Left renal pelvis (tissue), 4 donors: ENCODE measurements at regions not wholly inside any gene's neighbourhood (a gene's known extent, or its start where the extent isn't known, plus 50 kb on each side); places are given as distances from the start of the nearest gene placed in this dataset.
"Not testable (repeated sequence)": the region's sequence is repeated elsewhere in the genome, so short reads cannot be mapped to it uniquely, and the experiment has no call there.

Source experiments
- DNase-seq, 4 donors: peaks; one replicate each; pipeline ENCODE4 v3.0.0-alpha.2; 2013; ENCODE audit warnings: low read depth in 4 of 4, low spot score in 3 of 4

DNA sequence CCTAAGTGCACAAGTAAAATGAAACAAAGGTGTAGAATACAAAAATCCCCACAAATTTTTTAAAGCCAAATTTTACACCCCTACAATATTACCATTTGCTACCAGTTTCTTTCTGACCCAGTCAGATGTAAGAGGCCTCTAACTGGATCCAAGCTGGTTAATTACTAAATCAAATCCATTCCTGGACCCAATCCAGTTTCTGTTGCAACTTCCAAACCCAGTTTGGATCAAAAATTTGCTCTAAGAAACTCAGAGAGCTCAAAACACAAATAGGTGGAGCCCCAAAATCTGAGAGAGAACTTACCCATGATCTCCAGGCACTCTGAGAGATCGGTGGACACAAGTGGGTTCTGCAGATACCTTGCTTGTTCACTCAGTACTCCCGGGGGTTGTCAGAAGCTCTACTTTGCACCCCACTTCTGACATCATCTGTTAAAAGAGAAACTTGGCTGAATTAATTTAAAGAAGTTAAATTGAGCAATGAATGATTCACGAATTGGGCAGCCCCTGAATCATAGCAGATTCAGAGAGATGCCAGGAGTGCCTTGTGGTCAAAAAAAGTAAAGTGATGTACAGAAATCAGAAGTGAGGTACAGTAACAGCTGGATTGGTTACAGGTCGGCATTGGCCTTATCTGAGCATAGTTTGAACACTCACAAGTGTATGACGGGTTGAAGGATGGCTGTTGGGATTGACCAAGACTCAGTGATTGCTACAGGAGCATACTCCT lies 448.0 kb downstream of the KCNT2 start:
- DNase-seq, result no peak

- no peak for DNase-seq
Observed at GRCh38 chr1:196155586-196155985, 452.7 kb downstream of the KCNT2 start.

DNA sequence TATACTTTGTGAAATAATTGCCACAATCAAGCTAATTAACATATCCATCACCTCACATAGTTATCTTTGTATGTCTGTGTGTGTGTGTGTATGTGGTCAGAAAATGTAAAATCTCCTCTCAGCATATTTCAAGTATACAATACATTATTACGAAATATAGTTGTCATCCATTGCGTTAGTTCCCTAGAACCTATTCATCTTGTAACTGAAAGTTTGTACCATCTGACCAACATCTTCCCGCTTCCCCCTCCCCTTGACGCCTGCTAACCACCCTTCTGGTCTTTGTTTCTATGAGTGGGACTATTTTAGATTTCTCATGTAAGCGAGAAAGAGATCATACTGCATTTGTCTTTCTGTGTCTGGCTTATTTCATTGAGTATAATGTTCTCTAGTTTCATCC lies 455.3 kb downstream of the KCNT2 start:
- DNase-seq, result no peak

GRCh38 chr1:196152086-196152485 lies 456.2 kb downstream of the KCNT2 start:
- no peak for DNase-seq

DNA sequence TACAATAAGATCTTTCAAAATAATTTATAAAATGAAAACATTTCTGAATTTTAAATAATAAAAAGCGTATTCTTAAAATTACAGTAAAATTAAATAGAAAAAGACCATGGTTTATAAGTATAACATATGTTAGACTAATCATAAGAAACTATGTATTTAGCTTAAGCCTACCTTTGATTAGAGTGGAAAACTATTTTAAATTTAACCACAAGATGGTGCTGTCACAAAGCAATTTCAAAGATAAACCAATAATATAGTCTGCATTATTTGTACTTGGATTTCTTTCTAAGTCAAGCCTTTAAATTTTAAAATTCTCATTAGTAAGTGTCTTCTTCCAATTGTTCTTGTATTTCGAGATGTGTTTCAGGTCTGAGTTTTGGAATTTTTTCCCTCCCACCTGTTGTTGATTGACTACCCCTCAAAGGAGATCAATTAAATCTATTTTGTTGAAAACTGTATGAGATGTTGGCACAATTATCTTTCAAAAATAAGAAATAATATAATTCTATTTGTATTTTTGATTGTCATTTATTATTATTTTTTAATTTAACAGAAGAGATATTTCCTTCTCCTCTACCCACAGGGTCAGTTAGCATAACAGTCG lies 459.8 kb downstream of the KCNT2 start:
- DNase-seq, result peak in 2 of 4 donors; percentile 6 to 10

DNA sequence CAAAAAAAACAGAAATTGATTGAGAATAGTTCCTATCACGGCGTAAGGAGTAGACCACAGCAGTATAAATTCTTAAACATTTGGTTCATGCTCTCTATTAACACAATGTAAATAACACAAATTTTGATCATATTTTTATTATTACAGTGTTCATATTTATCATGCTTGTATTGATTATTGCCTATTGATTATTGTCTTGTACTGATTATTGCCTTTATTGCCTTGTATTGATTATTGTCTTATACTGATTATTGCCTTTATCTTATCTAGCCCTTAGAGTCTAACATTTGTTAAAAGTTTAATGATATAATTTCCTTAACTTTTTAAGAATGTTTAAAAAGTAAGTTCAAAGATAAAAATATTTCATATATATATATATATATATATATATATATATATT lies 460.7 kb downstream of the KCNT2 start:
- DNase-seq, result no peak

DNA sequence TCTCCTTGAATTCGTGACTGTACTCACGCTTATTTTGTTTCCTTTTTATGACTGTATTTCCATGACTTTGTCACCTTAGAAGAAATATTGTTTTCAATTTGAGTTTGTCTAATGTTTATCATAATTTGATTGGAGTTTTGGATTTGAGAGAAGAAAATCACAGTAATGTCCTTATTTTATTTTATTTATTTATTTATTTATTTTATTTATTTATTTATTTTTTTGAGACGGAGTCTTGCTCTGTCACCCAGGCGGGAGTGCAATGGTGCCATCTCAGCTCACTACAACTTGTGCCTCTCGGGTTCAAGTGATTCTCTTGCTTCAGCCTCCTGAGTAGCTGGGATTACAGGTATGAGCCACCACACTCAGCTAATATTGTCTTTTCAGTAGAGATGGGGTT lies 463.1 kb downstream of the KCNT2 start:
- not testable (repeated sequence) for DNase-seq

GRCh38 chr1:196144588-196144987 lies 463.7 kb downstream of the KCNT2 start:
- no peak for DNase-seq

DNA sequence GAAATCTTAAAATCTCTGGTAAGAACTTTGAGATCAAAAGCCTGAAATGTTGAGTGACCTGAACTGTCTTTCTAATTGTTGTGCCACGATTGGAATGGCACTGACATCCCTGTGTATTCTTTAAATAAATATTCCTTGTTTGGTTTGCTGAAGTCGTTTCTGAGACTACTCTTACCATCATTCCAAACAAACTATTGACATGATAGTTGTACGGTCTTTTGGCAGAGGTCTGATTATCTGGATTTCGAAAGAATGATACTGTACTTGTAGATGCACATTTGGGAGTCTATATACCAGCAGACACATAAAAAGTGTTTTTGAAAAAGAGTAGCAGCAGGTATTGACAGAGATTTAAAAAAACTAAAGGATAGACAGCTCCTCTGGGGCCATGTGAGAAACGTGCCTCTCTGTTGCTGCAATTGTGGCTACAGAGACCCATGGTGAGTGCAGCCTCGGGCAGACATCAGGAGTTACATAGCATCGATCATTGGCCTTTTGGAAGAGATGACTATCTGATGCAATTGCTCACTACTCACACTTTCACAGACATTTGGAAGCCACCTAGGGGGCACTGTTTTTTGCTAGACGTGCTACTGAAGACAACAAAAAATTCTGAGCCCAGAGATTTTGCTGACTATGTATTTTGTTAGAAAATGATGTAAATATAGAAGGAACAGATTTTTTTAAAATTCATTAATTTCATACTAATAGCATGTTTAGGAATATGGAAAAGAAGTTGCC lies 464.5 kb downstream of the KCNT2 start:
- DNase-seq, result no peak

- no peak for DNase-seq
Observed at GRCh38 chr1:196142111-196142640, 466.1 kb downstream of the KCNT2 start.

DNA sequence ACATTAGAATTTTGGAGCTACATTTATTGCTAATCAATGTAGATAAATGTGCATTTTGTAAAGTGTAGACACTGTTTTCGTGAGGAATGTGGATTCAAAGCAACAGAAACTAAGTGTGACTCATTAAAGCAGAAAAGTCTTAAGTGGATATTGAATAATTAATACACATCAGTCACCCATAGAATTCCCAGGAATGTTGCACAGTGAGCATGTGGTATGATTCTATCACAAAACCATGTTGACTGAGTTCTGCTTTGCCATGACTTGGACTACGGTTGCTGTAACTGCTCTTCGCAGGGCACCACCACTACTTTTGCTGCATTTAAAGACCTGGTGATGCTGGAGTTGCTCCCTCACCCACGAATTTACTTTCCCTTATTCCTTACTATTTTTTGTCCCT lies 471.8 kb downstream of the KCNT2 start:
- no peak for DNase-seq

DNA sequence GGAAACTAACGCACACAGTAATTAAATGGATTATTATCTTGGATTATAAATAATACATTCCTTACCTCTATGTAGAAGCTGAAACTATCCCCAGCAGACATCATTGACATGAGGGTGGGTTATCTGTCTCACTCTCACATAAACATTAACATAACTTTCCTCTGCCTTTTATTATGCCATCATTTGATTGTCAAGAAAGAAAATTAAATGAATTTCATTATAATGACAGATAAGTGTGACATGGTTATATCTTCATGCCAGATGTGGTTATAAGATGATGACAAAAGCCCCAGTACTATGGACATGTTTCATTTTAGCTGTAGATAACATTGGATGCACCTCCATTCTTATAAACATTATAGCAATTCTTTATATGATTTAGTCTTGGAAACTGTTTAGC lies 476.5 kb downstream of the KCNT2 start:
- no peak for DNase-seq

- DNase-seq, result no peak
Observed at GRCh38 chr1:196128835-196129234, 479.4 kb downstream of the KCNT2 start.

DNA sequence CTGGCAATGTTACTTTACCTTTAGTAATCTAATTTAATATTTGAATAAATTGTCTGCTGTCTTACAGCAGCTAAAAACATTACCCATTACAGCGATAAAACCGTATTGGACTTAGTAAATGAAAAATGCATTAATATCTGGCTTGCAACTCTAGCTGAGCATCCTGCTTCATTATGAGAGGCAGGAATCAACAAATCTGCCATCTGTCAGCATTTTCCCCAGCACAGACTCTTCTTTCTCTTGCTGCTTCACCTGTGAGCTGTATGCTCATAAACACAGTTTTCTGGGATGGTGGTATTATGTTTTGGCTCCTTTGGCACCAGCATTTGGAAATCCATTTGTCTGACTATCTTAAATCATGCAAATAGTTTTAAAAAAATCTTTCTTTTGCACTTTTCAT lies 487.1 kb downstream of the KCNT2 start:
- DNase-seq, result no peak

DNA sequence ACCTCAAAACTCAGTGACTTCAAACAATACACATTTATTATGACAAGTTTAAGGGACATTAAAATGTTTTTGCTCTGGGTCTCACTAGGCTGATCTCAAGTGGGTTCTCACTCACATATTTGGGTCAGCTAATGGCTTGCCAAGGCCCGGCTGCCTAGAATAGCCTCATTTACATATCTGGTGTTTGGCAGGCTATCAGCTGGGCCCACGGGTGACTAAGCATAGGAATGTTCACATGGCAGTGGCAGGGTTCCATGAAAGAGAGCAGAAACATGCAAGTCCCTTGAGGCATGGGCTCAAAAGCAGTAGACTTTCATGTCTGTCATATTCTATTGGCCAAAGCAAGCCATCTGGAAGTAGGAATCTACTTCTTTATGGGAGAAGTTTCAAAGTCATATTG lies 492.6 kb downstream of the KCNT2 start:
- DNase-seq, result no peak

DNA sequence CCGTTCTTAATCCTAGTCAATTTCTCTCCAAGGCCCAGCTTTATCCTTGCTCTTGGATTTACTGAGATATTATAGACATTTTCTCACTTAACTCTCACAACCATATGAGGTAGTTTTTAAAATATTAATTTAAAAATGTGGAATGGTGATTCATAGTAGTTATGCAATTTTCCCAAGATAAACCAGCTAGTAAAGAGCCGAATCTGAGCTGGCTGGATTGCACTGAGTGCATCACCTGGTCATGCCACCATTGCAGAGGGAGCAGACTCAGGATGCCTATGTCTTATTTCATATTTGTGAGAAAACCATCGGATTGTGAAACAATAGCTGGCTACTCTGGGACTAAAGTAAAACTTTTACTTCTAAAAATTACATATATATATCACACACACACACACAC lies 494.0 kb downstream of the KCNT2 start:
- DNase-seq, result no peak

- not testable (repeated sequence) for DNase-seq
Observed at GRCh38 chr1:196108990-196109389, 499.2 kb downstream of the KCNT2 start.

DNA sequence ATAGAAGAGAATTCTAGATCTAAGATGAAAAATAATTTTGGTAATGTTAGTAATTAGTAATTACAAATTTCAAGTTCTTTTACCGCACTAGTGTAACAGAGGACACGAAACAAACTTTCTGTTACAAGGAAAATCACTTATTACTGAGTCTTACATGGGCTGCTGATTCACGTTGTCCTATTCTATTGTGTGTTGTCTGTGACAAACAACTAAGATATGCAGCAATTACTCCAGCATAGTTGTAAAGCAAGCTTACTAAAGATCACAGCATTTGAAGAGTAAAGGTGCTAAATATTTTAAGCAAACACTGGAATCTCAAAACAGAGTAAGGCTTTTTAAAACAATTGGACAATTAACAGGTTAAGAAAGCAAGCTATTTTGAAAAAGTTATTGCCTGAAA lies 502.3 kb downstream of the KCNT2 start:
- no peak for DNase-seq

DNA sequence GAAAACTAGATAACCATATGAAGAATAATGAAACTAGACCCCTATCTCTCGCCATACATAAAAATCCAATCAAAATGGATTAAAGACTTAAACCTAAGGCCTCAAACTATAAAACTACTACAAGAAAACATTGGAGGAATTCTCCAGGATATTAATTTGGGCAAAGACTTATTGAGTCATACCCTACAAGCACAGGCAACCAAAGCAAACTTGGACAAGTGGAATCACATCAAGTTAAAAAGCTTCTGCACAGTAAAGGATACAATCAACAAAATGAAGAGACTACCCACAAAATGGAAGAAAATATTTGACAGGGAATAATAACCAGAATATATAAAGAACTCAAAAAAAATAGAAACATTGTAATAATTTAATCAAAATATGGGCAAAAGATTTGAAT lies 505.4 kb downstream of the KCNT2 start:
- no peak for DNase-seq

DNA sequence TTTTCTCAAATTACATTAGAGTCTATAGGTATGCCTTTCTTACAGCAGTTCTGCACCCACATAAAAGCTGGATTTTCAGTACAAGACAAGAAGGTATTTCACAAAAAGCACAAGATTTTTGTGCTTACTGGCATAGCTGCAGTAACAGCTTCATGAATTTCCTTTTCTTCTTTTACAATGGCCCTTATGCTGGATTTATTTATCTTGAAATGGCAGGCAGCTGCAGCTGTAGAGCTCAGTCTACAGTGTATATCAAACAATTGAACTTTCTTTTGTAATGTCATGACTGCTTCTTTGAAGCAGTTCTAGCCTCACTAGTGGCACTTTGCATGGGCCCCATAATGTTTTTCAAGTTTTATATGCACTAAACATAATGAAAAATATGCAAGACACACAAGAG lies 510.2 kb downstream of the KCNT2 start:
- no peak for DNase-seq

DNA sequence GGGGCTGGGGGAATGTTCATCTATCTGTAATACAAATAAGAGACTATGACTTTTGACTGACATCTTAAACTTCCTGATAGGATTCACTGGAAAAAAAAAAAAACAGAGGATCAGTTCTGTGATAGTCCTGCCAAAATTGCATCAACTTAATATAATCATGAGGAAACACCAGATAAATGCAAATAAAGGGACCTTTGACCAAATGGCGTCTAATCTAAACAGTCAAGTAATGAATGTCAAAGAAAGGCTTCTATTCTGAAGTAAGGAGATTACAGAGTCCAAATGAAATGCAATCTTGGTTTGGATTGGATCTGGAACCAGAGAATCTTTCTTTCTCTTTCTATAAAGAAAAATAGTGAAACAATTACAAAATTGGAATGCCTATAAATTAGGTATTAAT lies 513.4 kb downstream of the KCNT2 start:
- DNase-seq, result no peak
